ENCODE measurements at regions not wholly inside any gene's neighbourhood (a gene's known extent, or its start where the extent isn't known, plus 50 kb on each side); places are given as distances from the start of the nearest gene placed in this dataset.

DNA sequence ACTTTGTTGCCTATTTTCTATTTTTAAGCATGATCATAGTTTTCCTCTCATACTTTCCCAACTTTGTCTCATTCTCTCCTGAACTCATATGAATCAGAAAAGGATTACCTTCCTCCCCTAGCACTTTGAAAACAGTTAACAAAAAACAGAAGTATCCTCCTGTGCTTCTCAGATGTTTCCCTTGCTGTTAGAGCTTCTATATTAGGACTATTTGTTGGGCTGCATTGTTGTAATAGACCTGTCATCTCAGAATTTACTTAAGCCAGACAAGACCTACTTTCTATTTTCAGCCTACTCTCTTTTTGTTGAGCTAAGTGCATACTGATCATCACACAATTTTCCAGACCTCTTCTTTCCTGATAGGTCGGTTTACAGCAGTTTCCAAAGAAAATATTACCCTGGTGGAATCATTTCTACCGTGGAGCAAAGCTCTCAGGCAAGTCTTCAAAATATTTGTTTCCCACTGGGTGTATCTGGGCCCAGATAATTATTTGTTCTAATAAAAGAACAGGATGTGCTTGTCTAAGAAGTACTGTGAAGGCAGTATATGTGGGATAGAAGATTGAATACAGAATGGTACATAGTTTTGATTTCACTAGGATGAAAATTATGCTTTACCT is 411.9 kb upstream of the KLF6 start:
- in situ Hi-C loops (cut with HindIII; ENCODE audit: low sequenced_read_pairs): no loop called here

DNA sequence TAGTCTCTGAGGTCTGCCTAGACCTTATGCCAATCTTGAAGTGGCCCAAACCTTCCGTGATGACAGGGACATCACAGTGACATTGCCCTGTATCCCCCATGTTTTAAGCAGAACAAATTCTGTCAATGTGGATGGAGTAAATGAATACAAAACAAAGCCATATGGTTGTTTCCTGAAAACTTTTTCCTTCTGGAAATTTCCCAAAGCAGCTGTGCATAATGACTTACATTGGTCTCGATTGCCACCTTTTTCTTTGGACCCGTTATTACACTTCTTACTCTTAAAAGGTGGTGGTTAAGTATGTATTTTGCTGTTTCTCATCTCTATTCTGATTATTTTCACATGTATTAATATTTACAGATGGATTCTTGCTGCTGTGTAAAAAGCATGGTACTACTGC is 411.2 kb upstream of the KLF6 start:
- in situ Hi-C loops (cut with HindIII; ENCODE audit: low sequenced_read_pairs): no loop called here

DNA sequence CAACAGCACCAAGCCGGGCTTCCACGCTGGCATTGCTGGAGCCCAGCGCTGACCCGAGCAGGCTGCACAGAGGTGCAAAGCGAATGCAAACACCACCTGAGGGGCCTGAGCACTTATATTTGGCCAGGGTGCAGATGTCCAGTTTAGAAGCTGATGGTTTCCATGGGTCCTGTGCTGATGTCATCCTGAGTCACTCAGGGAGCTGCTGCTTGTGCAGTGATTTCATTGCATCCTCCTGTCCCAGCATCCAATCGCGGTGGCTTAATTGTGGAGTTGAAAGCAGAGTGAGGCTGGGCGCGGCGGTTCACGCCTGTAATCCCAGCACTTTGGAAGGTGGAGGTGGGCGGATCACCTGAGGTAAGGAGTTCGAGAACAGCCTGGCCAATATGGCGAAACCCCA is 410.2 kb upstream of the KLF6 start:
- in situ Hi-C loops (cut with HindIII; ENCODE audit: low sequenced_read_pairs): no loop called here

- in situ Hi-C loops (cut with HindIII; ENCODE audit: low sequenced_read_pairs): loop anchor here (5.0 kb wide), 1 partner anchor 42 kb away; no protein-coding TSS in a partner anchor
These were observed 409.2 kb upstream of the KLF6 start for GRCh38 chr10:4194231-4194630.

- in situ Hi-C loops (cut with HindIII; ENCODE audit: low sequenced_read_pairs): loop anchor here (5.0 kb wide), 1 partner anchor 40 kb away; no protein-coding TSS in a partner anchor
These were observed 406.9 kb upstream of the KLF6 start for GRCh38 chr10:4191894-4192293.

- in situ Hi-C loops (cut with HindIII; ENCODE audit: low sequenced_read_pairs): loop anchor here (5.0 kb wide), 1 partner anchor 39 kb away; no protein-coding TSS in a partner anchor
These were observed 406.3 kb upstream of the KLF6 start for GRCh38 chr10:4191354-4191753.

DNA sequence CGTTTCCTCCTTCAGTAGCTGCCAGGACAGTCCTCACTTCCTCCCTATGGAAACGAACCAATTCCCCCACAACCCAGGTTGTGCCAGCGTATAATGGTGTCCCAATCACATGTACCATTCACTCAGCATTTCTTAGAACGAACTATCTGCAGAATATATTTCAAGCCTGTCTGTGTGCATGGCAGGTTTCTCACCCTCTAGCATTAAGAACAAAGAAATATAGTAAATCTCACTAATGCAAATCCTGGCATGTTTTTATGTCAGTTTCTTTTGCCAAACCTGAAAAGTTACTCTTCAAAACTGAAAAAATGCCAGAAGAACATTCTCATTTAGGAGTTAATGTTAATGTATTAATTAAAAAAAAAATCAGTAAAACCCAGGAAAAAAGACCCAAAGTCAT is 405.9 kb upstream of the KLF6 start:
- in situ Hi-C loops (cut with HindIII; ENCODE audit: low sequenced_read_pairs): loop anchor here (5.0 kb wide), 1 partner anchor 39 kb away; no protein-coding TSS in a partner anchor

GRCh38 chr10:4189281-4189680 is 404.3 kb upstream of the KLF6 start:
- in situ Hi-C loops (cut with HindIII; ENCODE audit: low sequenced_read_pairs): no loop called here

GRCh38 chr10:4188406-4188805 is 403.4 kb upstream of the KLF6 start:
- in situ Hi-C loops (cut with HindIII; ENCODE audit: low sequenced_read_pairs): no loop called here

GRCh38 chr10:4186849-4187540 is 402.0 kb upstream of the KLF6 start:
- in situ Hi-C loops (cut with HindIII; ENCODE audit: low sequenced_read_pairs): no loop called here

DNA sequence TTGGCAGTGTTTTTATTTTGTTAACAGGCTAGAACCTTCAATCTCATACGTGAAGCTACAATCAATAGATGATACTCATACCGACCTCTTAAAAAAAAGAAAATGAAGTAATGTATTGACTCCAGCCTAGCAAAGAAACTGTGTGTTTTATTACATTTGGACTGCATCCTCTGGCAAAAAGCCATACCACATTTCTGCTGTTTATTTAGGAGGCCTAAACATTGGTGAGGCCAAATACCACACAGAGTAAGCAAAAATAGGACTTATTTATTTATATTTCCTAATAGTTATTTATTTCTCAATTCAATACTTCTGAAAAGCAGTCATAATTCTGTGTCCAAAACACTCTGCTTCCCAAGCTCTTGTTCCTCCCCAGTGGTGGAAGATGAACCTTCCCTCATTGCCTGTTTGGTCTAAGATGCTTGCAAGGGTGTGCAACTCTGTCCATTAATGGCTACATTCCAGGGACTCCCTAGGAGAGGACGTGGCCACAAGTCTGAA is 398.8 kb upstream of the KLF6 start:
- in situ Hi-C loops (cut with HindIII; ENCODE audit: low sequenced_read_pairs): no loop called here

GRCh38 chr10:4181621-4182049 is 396.6 kb upstream of the KLF6 start:
- in situ Hi-C loops (cut with HindIII; ENCODE audit: low sequenced_read_pairs): no loop called here

GRCh38 chr10:4181081-4181480 is 396.1 kb upstream of the KLF6 start:
- in situ Hi-C loops (cut with HindIII; ENCODE audit: low sequenced_read_pairs): no loop called here

DNA sequence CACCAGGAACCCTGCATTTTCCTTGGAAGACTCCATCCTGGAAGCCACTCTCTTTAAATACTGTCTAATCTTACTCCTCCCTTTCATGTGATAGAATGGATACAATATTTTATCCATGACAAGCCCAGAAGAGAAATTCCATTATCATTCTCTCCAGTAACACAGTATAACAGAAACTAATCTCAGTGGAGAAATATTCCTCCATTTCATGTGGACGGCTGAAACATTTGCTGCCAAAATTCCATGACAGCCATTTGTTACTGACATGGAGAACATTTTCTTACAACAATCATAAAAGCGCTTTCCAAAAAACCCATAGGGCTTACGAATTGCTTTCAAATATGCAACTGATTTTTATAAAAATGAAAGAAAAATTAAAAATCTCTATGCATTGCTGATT is 392.8 kb upstream of the KLF6 start:
- in situ Hi-C loops (cut with HindIII; ENCODE audit: low sequenced_read_pairs): no loop called here

DNA sequence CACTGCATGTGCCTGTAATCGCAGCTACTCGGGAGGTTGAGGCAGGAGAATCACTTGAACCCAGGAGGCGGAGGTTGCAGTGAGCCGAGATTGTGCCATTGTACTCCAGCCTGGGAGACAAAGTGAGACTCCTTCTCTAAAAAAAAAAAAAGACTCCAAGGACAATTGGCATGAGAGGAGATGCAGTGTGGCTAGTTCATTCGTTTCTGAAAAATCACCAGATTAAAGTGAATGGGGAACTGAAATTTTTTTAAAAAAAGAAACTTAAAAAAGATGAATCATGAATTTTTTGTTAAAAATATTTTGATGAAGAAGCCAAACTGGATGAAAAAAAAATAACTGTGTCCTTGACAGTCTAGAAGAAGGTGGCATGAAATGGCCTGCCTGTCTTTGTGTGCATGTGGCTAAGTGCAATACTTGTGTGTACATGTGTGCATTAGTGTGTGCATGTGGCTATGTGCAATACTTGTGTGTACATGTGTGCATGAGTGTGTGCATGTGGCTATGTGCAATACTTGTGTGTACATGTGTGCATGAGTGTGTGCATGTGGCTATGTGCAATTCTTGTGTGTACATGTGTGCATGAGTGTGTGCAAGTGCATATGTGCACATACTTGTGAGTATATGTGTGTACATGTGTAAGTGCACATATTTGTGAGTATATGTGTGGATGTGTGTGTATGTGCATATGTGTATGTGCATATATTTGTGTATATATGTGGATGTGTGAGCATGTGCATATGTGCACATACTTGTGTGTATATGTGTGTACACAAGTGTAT is 391.7 kb upstream of the KLF6 start:
- in situ Hi-C loops (cut with HindIII; ENCODE audit: low sequenced_read_pairs): no loop called here

DNA sequence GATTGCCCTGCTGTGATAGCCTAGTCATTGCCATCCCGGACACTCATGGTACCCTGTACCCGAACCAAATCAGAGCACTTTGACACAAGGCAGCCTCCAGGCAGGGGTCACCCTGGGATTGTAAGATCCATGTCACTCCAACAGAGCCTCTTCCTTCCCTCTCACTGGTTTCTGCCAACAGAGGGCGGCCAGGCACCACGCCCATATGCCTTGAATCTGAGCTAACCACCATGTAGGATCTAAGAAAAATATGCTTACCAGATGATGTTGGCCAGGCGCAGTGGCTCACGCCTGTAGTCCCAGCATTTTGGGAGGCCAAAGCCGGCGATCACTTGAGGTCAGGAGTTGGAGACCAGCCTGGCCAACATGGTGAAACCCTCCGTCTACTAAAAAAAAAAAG is 389.2 kb upstream of the KLF6 start:
- in situ Hi-C loops (cut with HindIII; ENCODE audit: low sequenced_read_pairs): no loop called here

DNA sequence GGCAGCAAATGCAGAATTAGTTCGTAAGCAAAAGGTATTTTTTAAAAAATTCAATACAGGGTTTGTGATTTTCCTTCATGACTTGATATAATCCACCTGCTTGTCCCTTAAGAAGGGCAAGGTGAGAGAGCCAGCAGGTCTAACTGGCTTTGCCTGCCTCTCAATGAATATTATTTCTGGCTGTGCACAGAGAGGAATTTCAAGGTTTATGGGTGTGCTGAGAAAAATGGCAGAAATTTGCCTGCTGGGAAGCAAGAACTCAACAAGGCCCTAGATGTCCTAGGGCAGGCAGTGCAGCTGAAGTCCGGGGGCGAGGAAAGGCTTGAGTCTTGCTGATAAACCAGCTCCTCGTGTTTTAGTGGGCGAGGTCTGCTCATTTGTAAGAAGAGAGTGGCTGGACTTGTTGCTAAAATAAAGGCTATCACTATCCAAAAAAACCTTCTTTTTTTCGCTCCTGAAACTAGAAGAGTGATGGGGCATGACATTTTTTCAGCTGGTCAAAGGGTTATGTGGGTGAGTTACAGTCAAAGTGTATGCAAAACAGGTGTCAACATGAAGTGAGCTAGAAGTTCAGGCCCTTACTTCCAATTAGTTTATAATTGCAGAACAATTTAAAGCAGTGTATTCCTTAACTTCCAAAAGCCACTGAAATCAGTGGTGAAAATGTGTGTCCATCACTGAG is 385.8 kb upstream of the KLF6 start:
- in situ Hi-C loops (cut with HindIII; ENCODE audit: low sequenced_read_pairs): no loop called here

DNA sequence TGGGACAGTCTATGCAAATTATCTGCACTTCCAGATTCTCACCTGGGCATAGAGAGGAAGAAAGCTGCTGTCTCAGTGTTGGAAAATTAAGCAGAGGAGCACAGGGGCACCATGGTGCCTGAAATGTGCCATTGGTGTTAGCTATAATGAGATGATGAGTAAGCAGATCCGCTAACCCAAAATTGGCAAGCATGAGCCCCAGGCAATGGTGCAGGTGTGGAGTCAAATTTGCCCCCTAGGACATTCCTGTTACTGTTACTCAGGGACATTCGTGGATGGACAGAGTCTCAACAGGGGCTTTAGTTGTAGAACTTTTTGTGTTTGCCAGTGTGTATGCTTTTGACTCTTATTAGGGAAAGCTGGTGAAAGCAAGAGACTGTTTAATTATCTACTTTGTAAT is 385.2 kb upstream of the KLF6 start:
- in situ Hi-C loops (cut with HindIII; ENCODE audit: low sequenced_read_pairs): no loop called here

DNA sequence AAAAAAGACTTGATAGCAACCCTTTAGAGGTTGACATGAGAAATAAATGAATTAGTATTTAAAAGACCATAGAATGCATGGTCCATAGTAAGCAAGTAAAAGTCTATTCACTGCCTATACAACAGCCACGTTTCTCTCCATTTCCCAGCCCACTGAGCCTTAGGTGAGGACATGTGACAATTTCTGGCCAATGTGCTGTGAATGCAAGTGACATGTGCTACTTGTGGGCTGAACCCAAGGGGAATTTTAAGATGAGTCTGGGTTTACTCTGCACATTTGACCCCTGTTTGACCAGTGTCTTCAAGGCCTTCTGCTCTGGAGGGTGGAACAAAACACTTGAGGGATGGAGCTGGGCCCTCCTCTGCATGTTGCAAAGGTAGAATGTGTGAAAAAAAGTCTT is 384.4 kb upstream of the KLF6 start:
- in situ Hi-C loops (cut with HindIII; ENCODE audit: low sequenced_read_pairs): no loop called here

DNA sequence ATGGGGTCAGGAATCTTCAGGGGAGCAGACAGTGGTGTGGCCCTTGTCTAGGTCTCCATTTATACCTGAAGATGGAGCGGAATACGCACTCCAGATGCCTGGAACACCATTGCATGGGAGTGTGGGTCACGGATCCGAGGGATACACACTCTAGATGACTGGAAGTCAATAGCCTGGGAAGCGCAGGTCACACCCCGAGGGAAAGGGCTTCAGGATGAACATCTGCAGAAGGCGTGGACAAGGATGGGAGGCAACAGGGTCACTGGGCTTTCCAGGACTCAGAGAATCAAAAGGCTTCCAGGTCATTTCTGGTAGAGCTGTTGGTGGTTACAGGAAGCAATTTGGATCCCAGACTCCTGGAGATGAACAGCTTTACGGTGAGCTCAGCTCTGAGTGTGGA is 382.2 kb upstream of the KLF6 start:
- in situ Hi-C loops (cut with HindIII; ENCODE audit: low sequenced_read_pairs): no loop called here
